ENCODE measurements at regions not wholly inside any gene's neighbourhood (a gene's known extent, or its start where the extent isn't known, plus 50 kb on each side); places are given as distances from the start of the nearest gene placed in this dataset.

GRCh38 chr16:65249768-65250167, 127.9 kb upstream of the CDH11 start:
- Histone ChIP-seq H3K4me1 (ENCODE audit: control insufficient read depth in 1 of 2, insufficient read depth in 2 of 2, low read length in 2 of 2) (no peaks in the 10 kb centered on the region), H3K9ac (ENCODE audit: low read length) (no peak overlapping the region), H3K9me3 (ENCODE audit: control insufficient read depth in 1 of 2, insufficient read depth in 1 of 2, low read depth in 1 of 2, low read length in 2 of 2) (peaks cover 3 to 18% of the 10 kb centered on the region in 2 experiments; a peak in 2 of 4 replicates), H4K20me1 (ENCODE audit: insufficient read depth) (no peaks in the 10 kb centered on the region), H3K79me2 (ENCODE audit: insufficient read depth, low read length) (no peaks in the 10 kb centered on the region), H3K4me2 (ENCODE audit: low read length) (no peak overlapping the region), H3K36me3 (ENCODE audit: control insufficient read depth in 1 of 2, insufficient read depth in 2 of 2, low read length in 2 of 2) (no peaks in the 10 kb centered on the region), H3K27ac (ENCODE audit: low read depth, low read length) (no peak overlapping the region), H3K27me3 (ENCODE audit: insufficient read depth, low read length) (no peaks in the 10 kb centered on the region), H2AFZ (ENCODE audit: low read depth, low read length, poor library complexity, severe bottlenecking) (no peak overlapping the region), H3K4me3 (replicated peaks in 1 of 2; ENCODE audit: low read depth in 1 of 2, low read length in 2 of 2) (no peak overlapping the region), H3K9me2 (ENCODE audit: insufficient read depth) (no peaks in the 10 kb centered on the region)
- ChIA-PET POLR2A (no interaction called here), RAD21 (ENCODE audit: low non-redundant PET in 1 of 2, low total read pairs in 2 of 2, uncharacterized antibody in 2 of 2, unreplicated experiment in 2 of 2) (no interaction called here), CTCF (no interaction called here)
- no peak for DNase-seq (ENCODE audit: low read depth, low spot score)
- intact Hi-C loops (cut with micrococcal nuclease) = no loop called here
- BruUV-seq (replicated peaks) = no TSS peak
- no peak for ATAC-seq
- TF ChIP-seq YY1 (IDR thresholded peaks at IDR 0.05; ENCODE audit: extremely low read depth, insufficient replicate concordance, low read depth, low read length) (no peak), TCF7L2 (IDR thresholded peaks at IDR 0.05; ENCODE audit: borderline replicate concordance, extremely low read depth, insufficient read depth, insufficient read length) (no peak), CTCF (IDR thresholded peaks at IDR 0.05 in 2 of 3, conservative IDR thresholded peaks at IDR 0.05 in 1 of 3; ENCODE audit: borderline replicate concordance in 1 of 3, insufficient read depth in 1 of 3, low read depth in 2 of 3, low read length in 2 of 3) (no peak), CEBPB (IDR thresholded peaks at IDR 0.05; ENCODE audit: low read depth) (no peak), ELF1 (IDR thresholded peaks at IDR 0.05; ENCODE audit: borderline replicate concordance, low read depth) (no peak), MAX (IDR thresholded peaks at IDR 0.05) (no peak)

- no peak overlapping the region for H3K27ac ChIP-seq (ENCODE audit: low read depth, low read length)
- no TSS peak for BruUV-seq (replicated peaks)
- no peaks in the 10 kb centered on the region for H3K27me3 ChIP-seq (ENCODE audit: insufficient read depth, low read length)
- H2AFZ ChIP-seq (ENCODE audit: low read depth, low read length, poor library complexity, severe bottlenecking) = no peak overlapping the region
- no peaks in the 10 kb centered on the region for H4K20me1 ChIP-seq (ENCODE audit: insufficient read depth)
- no peak overlapping the region for H3K9ac ChIP-seq (ENCODE audit: low read length)
- no peaks in the 10 kb centered on the region for H3K79me2 ChIP-seq (ENCODE audit: insufficient read depth, low read length)
- POLR2A ChIA-PET = no interaction called here
- H3K4me1 ChIP-seq (ENCODE audit: control insufficient read depth in 1 of 2, insufficient read depth in 2 of 2, low read length in 2 of 2) = no peaks in the 10 kb centered on the region
- DNase-seq (ENCODE audit: low read depth, low spot score) = no peak
- RAD21 ChIA-PET (ENCODE audit: low non-redundant PET in 1 of 2, low total read pairs in 2 of 2, uncharacterized antibody in 2 of 2, unreplicated experiment in 2 of 2) = no interaction called here
- intact Hi-C loops (cut with micrococcal nuclease) = no loop called here
- H3K36me3 ChIP-seq (ENCODE audit: control insufficient read depth in 1 of 2, insufficient read depth in 2 of 2, low read length in 2 of 2) = no peaks in the 10 kb centered on the region
- no peak overlapping the region for H3K4me3 ChIP-seq (replicated peaks in 1 of 2; ENCODE audit: low read depth in 1 of 2, low read length in 2 of 2)
- H3K9me2 ChIP-seq (ENCODE audit: insufficient read depth) = no peaks in the 10 kb centered on the region
- H3K4me2 ChIP-seq (ENCODE audit: low read length) = no peak overlapping the region
- CTCF ChIA-PET = no interaction called here
- H3K9me3 ChIP-seq (ENCODE audit: control insufficient read depth in 1 of 2, insufficient read depth in 1 of 2, low read depth in 1 of 2, low read length in 2 of 2) = peaks cover 5 to 23% of the 10 kb centered on the region in 2 experiments; a peak in 2 of 4 replicates
- no peak for ATAC-seq
- TF ChIP-seq SP1 (IDR thresholded peaks at IDR 0.05; ENCODE audit: low read depth) (no peak), ZNF274 (IDR thresholded peaks at IDR 0.05; ENCODE audit: low read depth, low read length) (no peak), SRF (IDR thresholded peaks at IDR 0.05; ENCODE audit: low read depth) (no peak), YY1 (IDR thresholded peaks at IDR 0.05; ENCODE audit: extremely low read depth, insufficient replicate concordance, low read depth, low read length) (no peak), EGR1 (IDR thresholded peaks at IDR 0.05; ENCODE audit: low read depth) (no peak), ATF3 (IDR thresholded peaks at IDR 0.05) (no peak), ELF1 (IDR thresholded peaks at IDR 0.05; ENCODE audit: borderline replicate concordance, low read depth) (no peak), FOSL1 (IDR thresholded peaks at IDR 0.05; ENCODE audit: low read depth) (no peak), JUND (IDR thresholded peaks at IDR 0.05) (no peak), POLR2A (IDR thresholded peaks at IDR 0.05; ENCODE audit: borderline replicate concordance, extremely low read depth, insufficient read depth, insufficient read length) (no peak), EZH2 (IDR thresholded peaks at IDR 0.05) (no peak), MAX (IDR thresholded peaks at IDR 0.05) (no peak), CEBPB (IDR thresholded peaks at IDR 0.05; ENCODE audit: low read depth) (no peak), POLR2AphosphoS5 (IDR thresholded peaks at IDR 0.05; ENCODE audit: low read depth, low read length) (no peak), CTCF (IDR thresholded peaks at IDR 0.05 in 2 of 3, conservative IDR thresholded peaks at IDR 0.05 in 1 of 3; ENCODE audit: borderline replicate concordance in 1 of 3, insufficient read depth in 1 of 3, low read depth in 2 of 3, low read length in 2 of 3) (no peak)
Measured at GRCh38 chr16:65244787-65245186, 122.9 kb upstream of the CDH11 start.
